ENCODE measurements at regions not wholly inside any gene's neighbourhood (a gene's known extent, or its start where the extent isn't known, plus 50 kb on each side); places are given as distances from the start of the nearest gene placed in this dataset.

GRCh38 chr13:62167650-62168172, 752.1 kb upstream of the PCDH20 start:
- Mint-ChIP-seq H3K27ac (no peak overlapping the region), H3K36me3 (ENCODE audit: low read depth) (no peaks in the 10 kb centered on the region), H3K4me3 (no peak overlapping the region), H3K4me1 (no peaks in the 10 kb centered on the region), H3K27me3 (ENCODE audit: insufficient read depth, low read depth, poor library complexity) (no peaks in the 10 kb centered on the region), H3K9me3 (no peaks in the 10 kb centered on the region)
- H3K9me2 ChIP-seq (ENCODE audit: insufficient read depth): 0 out of 2 replicates have a peak, but pooled peaks cover 5% of the 10 kb centered on the region
- ATAC-seq (no peak), DNase-seq (ENCODE audit: low spot score) (no peak)
- no peak overlapping the region for H3K4me3 ChIP-seq
- H3K36me3 ChIP-seq (ENCODE audit: insufficient read depth): no peaks in the 10 kb centered on the region
- no peaks in the 10 kb centered on the region for H3F3A ChIP-seq (replicated peaks; ENCODE audit: low read depth)
- no peak for TF ChIP-seq CTCF (conservative IDR thresholded peaks at IDR 0.05; ENCODE audit: low read depth in 2 of 2)
- no peak for TF ChIP-seq ZNF462 (CRISPR knock-in tag; IDR thresholded peaks at IDR 0.05)
- no peak for TF ChIP-seq NANOG (IDR thresholded peaks at IDR 0.05; ENCODE audit: borderline replicate concordance)
- H3K4me2 ChIP-seq: no peak overlapping the region
- no peak overlapping the region for H3K27ac ChIP-seq (ENCODE audit: low read depth)
- no peaks in the 10 kb centered on the region for H3K27me3 ChIP-seq (ENCODE audit: insufficient read depth)
- no peaks in the 10 kb centered on the region for H3K4me1 ChIP-seq (ENCODE audit: insufficient read depth)
- H4K20me1 ChIP-seq (replicated peaks; ENCODE audit: insufficient read depth): no peaks in the 10 kb centered on the region
- H2AFZ ChIP-seq: no peak overlapping the region
- H3K79me2 ChIP-seq (replicated peaks; ENCODE audit: insufficient read depth): no peaks in the 10 kb centered on the region

- no peaks in the 10 kb centered on the region for H3K4me1 Mint-ChIP-seq
- H3K9me3 Mint-ChIP-seq: peaks cover under 1% of the 10 kb centered on the region; the same call in 2 of the 3 replicates
- no peaks in the 10 kb centered on the region for H3K79me2 ChIP-seq (replicated peaks; ENCODE audit: insufficient read depth)
- no peak for TF ChIP-seq EZH2 (IDR thresholded peaks at IDR 0.05; ENCODE audit: low read depth, unreplicated experiment)
- TF ChIP-seq JUNB (IDR thresholded peaks at IDR 0.05; ENCODE audit: unreplicated experiment): no peak
- no peak for TF ChIP-seq ZNF114 (CRISPR knock-in tag; IDR thresholded peaks at IDR 0.05)
- TF ChIP-seq ETS1 (IDR thresholded peaks at IDR 0.05): no peak
- no peak for TF ChIP-seq CREB1 (CRISPR knock-in tag; IDR thresholded peaks at IDR 0.05; ENCODE audit: low read depth)
- no peak for TF ChIP-seq EZH2phosphoT487 (IDR thresholded peaks at IDR 0.05; ENCODE audit: unreplicated experiment)
- DNase-seq (ENCODE audit: low spot score) (no peak), ATAC-seq (no peak)
- no peaks in the 10 kb centered on the region for H4K20me1 ChIP-seq (replicated peaks; ENCODE audit: insufficient read depth)
- 0 out of 2 replicates have a peak, but pooled peaks cover 5% of the 10 kb centered on the region for H3K9me2 ChIP-seq (ENCODE audit: insufficient read depth)
- H3K4me2 ChIP-seq: no peak overlapping the region
- H3K4me3 ChIP-seq: no peak overlapping the region
- H3K27me3 ChIP-seq (ENCODE audit: insufficient read depth): no peaks in the 10 kb centered on the region
- H3K4me3 Mint-ChIP-seq: no peak overlapping the region
- no peak overlapping the region for H3K27ac ChIP-seq (ENCODE audit: low read depth)
- H3K36me3 ChIP-seq (ENCODE audit: insufficient read depth): no peaks in the 10 kb centered on the region
- no peaks in the 10 kb centered on the region for H3F3A ChIP-seq (replicated peaks; ENCODE audit: low read depth)
- no peaks in the 10 kb centered on the region for H3K36me3 Mint-ChIP-seq (ENCODE audit: low read depth)
- H3K27me3 Mint-ChIP-seq (ENCODE audit: insufficient read depth, low read depth, poor library complexity): no peaks in the 10 kb centered on the region
- H3K27ac Mint-ChIP-seq: no peak overlapping the region
- H3K4me1 ChIP-seq (ENCODE audit: insufficient read depth): no peaks in the 10 kb centered on the region
- no peak overlapping the region for H2AFZ ChIP-seq
Measured at GRCh38 chr13:62162860-62163259, 747.2 kb upstream of the PCDH20 start.

Measured in GM23338 (cell line).